H1 (cell line): ENCODE measurements at regions not wholly inside any gene's neighbourhood (a gene's known extent, or its start where the extent isn't known, plus 50 kb on each side); places are given as distances from the start of the nearest gene placed in this dataset.

Experiments used
- CTCF ChIA-PET: fragments of 300-600 bp; sonication (Branson Sonifier 250); formaldehyde crosslinking; loops from one replicate; lab custom pipeline; 2021; ENCODE audit not compliant: partially characterized antibody; lab: Charles Lee
- POLR2A ChIA-PET: fragments of 300-600 bp; sonication (Branson Sonifier 250); formaldehyde crosslinking; loops from one replicate; lab custom pipeline; 2021; ENCODE audit warnings: inconsistent platforms; ENCODE audit not compliant: partially characterized antibody; lab: Charles Lee
- DNase-seq, 2 experiments: peaks; one replicate each; pipeline versions ENCODE4 v3.0.0 to v3.0.0-alpha.2; 2010 to 2022; ENCODE audit warnings: low spot score in 2 of 2, low read depth in 1 of 2, mixed read lengths in 1 of 2
- FAIRE-seq: peaks from 2 replicates; lab custom pipeline; 2011; peaks lifted over from hg19 to GRCh38; lab: Jason Lieb, UNC
- H2AFZ ChIP-seq: 2 replicates; pipeline ENCODE4 v1.8.1; 2012; ENCODE audit warnings: low read length, inconsistent platforms
- H2AK5ac ChIP-seq: 2 replicates; pipeline ENCODE4 v1.6.1; 2013; ENCODE audit warnings: low read depth, low read length
- H2BK120ac ChIP-seq: replicated peaks from 2 replicates; pipeline ENCODE3; 2013; ENCODE audit warnings: low read depth, low read length, inconsistent platforms
- H2BK12ac ChIP-seq: 2 replicates; pipeline ENCODE4 v1.6.1; 2013; ENCODE audit warnings: low read depth, low read length
- H2BK15ac ChIP-seq: 2 replicates; pipeline ENCODE4 v1.6.1; 2013; ENCODE audit warnings: low read length
- H2BK20ac ChIP-seq: 2 replicates; pipeline ENCODE4 v1.6.1; 2013; ENCODE audit warnings: low read length
- H2BK5ac ChIP-seq: 2 replicates; pipeline ENCODE4 v1.6.1; 2013; ENCODE audit warnings: low read depth, low read length
- H3K14ac ChIP-seq: 2 replicates; pipeline ENCODE4 v1.6.1; 2013; ENCODE audit warnings: inconsistent platforms; ENCODE audit not compliant: insufficient read length
- H3K18ac ChIP-seq: 2 replicates; pipeline ENCODE4 v1.6.1; 2013; ENCODE audit warnings: low read length; ENCODE audit errors: extremely low read depth
- H3K23ac ChIP-seq: 2 replicates; pipeline ENCODE4 v1.6.1; 2013; ENCODE audit warnings: inconsistent platforms; ENCODE audit not compliant: insufficient read length
- H3K23me2 ChIP-seq: 2 replicates; pipeline ENCODE4 v1.6.1; 2013; ENCODE audit warnings: low read depth, low read length
- H3K27ac ChIP-seq: 2 replicates; pipeline ENCODE4 v1.6.1; 2011; ENCODE audit warnings: low read depth, low read length, inconsistent platforms
- H3K27me3 ChIP-seq, 4 experiments: replicated peaks in 1 of 4; 1 replicate in 1 of 4; 2 replicates in 3 of 4; pipeline versions ENCODE4 v1.6.1 to v1.8.1; 2011 to 2013; ENCODE audit warnings: low read length in 3 of 4, mild to moderate bottlenecking in 3 of 4, inconsistent platforms in 2 of 4, mixed read lengths in 2 of 4, moderate library complexity in 1 of 4; ENCODE audit not compliant: control insufficient read depth in 3 of 4, insufficient read depth in 3 of 4; ENCODE audit errors: extremely low read depth in 1 of 4
- H3K36me3 ChIP-seq, 4 experiments: 2 replicates each; pipeline versions ENCODE4 v1.6.1 to v1.8.1; 2011 to 2013; ENCODE audit warnings: mild to moderate bottlenecking in 4 of 4, low read length in 3 of 4, moderate library complexity in 2 of 4, control low read depth in 1 of 4, inconsistent platforms in 1 of 4; ENCODE audit not compliant: insufficient read depth in 4 of 4, control insufficient read depth in 2 of 4
- H3K4ac ChIP-seq: replicated peaks from 2 replicates; pipeline ENCODE3; 2013; ENCODE audit warnings: low read length, low read depth, mixed read lengths, inconsistent platforms; ENCODE audit not compliant: insufficient read length
- H3K4me1 ChIP-seq, 4 experiments: replicated peaks in 1 of 4; 1 replicate in 1 of 4; 2 replicates in 3 of 4; pipeline versions ENCODE4 v1.6.1 to v1.8.1; 2011 to 2013; ENCODE audit warnings: low read length in 3 of 4, inconsistent platforms in 2 of 4, mixed read lengths in 1 of 4; ENCODE audit not compliant: insufficient read depth in 4 of 4, control insufficient read depth in 3 of 4
- H3K4me2 ChIP-seq, 2 experiments: 2 replicates each; pipeline versions ENCODE4 v1.6.1 to v1.8.1; 2011 to 2013; ENCODE audit warnings: low read depth in 2 of 2, low read length in 2 of 2, control low read depth in 1 of 2, inconsistent platforms in 1 of 2, mild to moderate bottlenecking in 1 of 2; ENCODE audit not compliant: insufficient read depth in 1 of 2
- H3K4me3 ChIP-seq, 4 experiments: fragments of 200-600, 300-600 bp in 1 of 4; sonication (generic), shearing (Covaris generic), sonication (Bioruptor Twin) in 1 of 4; 2 replicates each; pipeline versions ENCODE4 v1.5.1 to v1.8.1; 2011 to 2016; ENCODE audit warnings: low read length in 4 of 4, low read depth in 3 of 4, control low read depth in 2 of 4, inconsistent platforms in 2 of 4, mild to moderate bottlenecking in 2 of 4, mixed read lengths in 1 of 4, moderate library complexity in 1 of 4; ENCODE audit not compliant: insufficient read depth in 2 of 4; ENCODE audit errors: extremely low read depth in 1 of 4
- H3K56ac ChIP-seq: replicated peaks from 2 replicates; pipeline ENCODE3; 2013; ENCODE audit warnings: low read depth, mild to moderate bottlenecking, mixed read lengths, low read length, inconsistent platforms; ENCODE audit not compliant: insufficient read length
- H3K79me1 ChIP-seq: 2 replicates; pipeline ENCODE4 v1.6.1; 2013; ENCODE audit warnings: low read depth, low read length, control low read depth
- H3K79me2 ChIP-seq, 2 experiments: 2 replicates each; pipeline versions ENCODE4 v1.6.1 to v1.8.1; 2012 to 2013; ENCODE audit warnings: low read length in 2 of 2, mild to moderate bottlenecking in 2 of 2, inconsistent platforms in 1 of 2; ENCODE audit not compliant: insufficient read depth in 2 of 2, control insufficient read depth in 1 of 2
- H3K9ac ChIP-seq, 4 experiments: replicated peaks in 1 of 4; 1 replicate in 1 of 4; 2 replicates in 3 of 4; pipeline versions ENCODE4 v1.6.1 to v1.8.1; 2011 to 2013; ENCODE audit warnings: low read depth in 3 of 4, low read length in 3 of 4, control low read depth in 2 of 4, mild to moderate bottlenecking in 2 of 4, moderate library complexity in 2 of 4, inconsistent platforms in 1 of 4; ENCODE audit errors: extremely low read depth in 1 of 4
- H3K9me3 ChIP-seq, 2 experiments: 2 replicates each; pipeline versions ENCODE4 v1.6.1 to v1.8.1; 2012 to 2013; ENCODE audit warnings: mild to moderate bottlenecking in 2 of 2, moderate library complexity in 2 of 2, control low read depth in 1 of 2, inconsistent platforms in 1 of 2, low read depth in 1 of 2, low read length in 1 of 2, mixed read lengths in 1 of 2; ENCODE audit not compliant: insufficient read depth in 2 of 2
- H4K20me1 ChIP-seq, 2 experiments: replicated peaks in 1 of 2; 2 replicates each; pipeline versions ENCODE3 to v1.8.1; 2011 to 2013; ENCODE audit warnings: inconsistent platforms in 2 of 2, low read length in 2 of 2, mild to moderate bottlenecking in 1 of 2; ENCODE audit not compliant: insufficient read depth in 2 of 2, control insufficient read depth in 1 of 2
- H4K5ac ChIP-seq: 2 replicates; pipeline ENCODE4 v1.6.1; 2013; ENCODE audit warnings: low read length, low read depth, mixed read lengths, inconsistent platforms; ENCODE audit not compliant: insufficient read length
- H4K8ac ChIP-seq: 2 replicates; pipeline ENCODE4 v1.8.0; 2013; ENCODE audit warnings: mild to moderate bottlenecking, moderate library complexity, low read length, inconsistent platforms; ENCODE audit not compliant: insufficient read depth; ENCODE audit errors: extremely low read depth
- H4K91ac ChIP-seq: replicated peaks from 2 replicates; pipeline ENCODE3; 2013; ENCODE audit warnings: low read length, mixed read lengths, inconsistent platforms; ENCODE audit not compliant: insufficient read length
- ASH2L ChIP-seq: fragments of 200-600, 300-600 bp; sonication (generic); IDR thresholded peaks from one replicate; pipeline ENCODE4 v1.7.1; 2017; ENCODE audit warnings: low read length
- PHF8 ChIP-seq: fragments of 200-600 bp; sonication (generic); conservative IDR thresholded peaks from 2 replicates; pipeline ENCODE4 v1.7.1; 2012; ENCODE audit warnings: low read depth, mild to moderate bottlenecking, inconsistent platforms, low read length, moderate library complexity
- POLR2AphosphoS5 ChIP-seq: IDR thresholded peaks from 2 replicates; pipeline ENCODE4 v1.6.1; 2011; ENCODE audit warnings: low read depth, low read length
- SP2 ChIP-seq: IDR thresholded peaks from 2 replicates; pipeline ENCODE4 v1.6.1; 2012; ENCODE audit warnings: mild to moderate bottlenecking, low read length, inconsistent platforms
- WGBS, 2 experiments: shearing (Covaris generic) in 1 of 2; methylation state at CpG; one replicate each; pipeline versions ENCODE4 v1.1.6 to v1.1.7; 2013 to 2015; ENCODE audit warnings: low lambda C conversion rate in 2 of 2, mixed read lengths in 2 of 2, inconsistent platforms in 1 of 2, low coverage in 1 of 2, missing lambda C conversion rate in 1 of 2; ENCODE audit not compliant: insufficient replicate concordance in 2 of 2, insufficient coverage in 1 of 2, insufficient read length in 1 of 2; ENCODE audit errors: extremely low coverage in 1 of 2, missing lambda C conversion rate in 1 of 2; 5-methylcytosine and 5-hydroxymethylcytosine counted together

DNA sequence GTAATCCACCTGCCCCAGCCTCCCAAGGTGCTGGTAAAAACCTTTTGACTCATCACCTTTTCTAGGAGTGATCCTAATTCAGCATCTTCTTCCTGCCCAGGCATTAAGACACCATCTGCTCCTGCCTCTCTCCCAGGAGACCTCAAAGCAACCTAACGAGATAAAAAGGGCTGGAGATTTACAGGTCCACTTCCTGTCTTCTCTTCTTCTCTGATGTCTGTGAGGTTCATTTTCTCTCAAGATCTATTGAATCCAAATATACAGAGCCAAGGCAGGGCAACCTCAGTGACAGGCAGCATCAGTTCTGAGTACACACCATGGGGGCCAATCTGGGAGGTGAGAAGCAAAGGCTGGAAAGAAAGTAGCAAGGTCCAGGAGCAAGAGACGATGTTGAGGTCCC is 219.4 kb downstream of the SETD4 start:
- no peak for DNase-seq
- no peak overlapping the region for H3K27ac ChIP-seq
- no peak overlapping the region for H3K4me2 ChIP-seq
- H3K18ac ChIP-seq: no peak overlapping the region
- H3K23me2 ChIP-seq: no peaks in the 10 kb centered on the region
- no peak overlapping the region for H2AK5ac ChIP-seq
- H3K27me3 ChIP-seq: no peaks in the 10 kb centered on the region
- no peaks in the 10 kb centered on the region for H3K4me1 ChIP-seq
- H3K4me3 ChIP-seq: no peak overlapping the region
- no peaks in the 10 kb centered on the region for H3K79me1 ChIP-seq
- no peak overlapping the region for H3K9ac ChIP-seq
- no peaks in the 10 kb centered on the region; a peak in 1 of 8 replicates for H3K36me3 ChIP-seq
- no peak overlapping the region for H4K5ac ChIP-seq
- CTCF ChIA-PET: interaction anchor here (1.4 to 4.5 kb wide), 9 partner anchors 9 to 1095 kb away, joined by 3 to 29 read pairs (median 7); no protein-coding TSS in a partner anchor
- H4K91ac ChIP-seq: no peak overlapping the region
- TF ChIP-seq SP2: no peak
- no peak for TF ChIP-seq POLR2AphosphoS5
- no peak for TF ChIP-seq PHF8
- TF ChIP-seq ASH2L: no peak
- TF ChIP-seq, all 59 proteins: peak for 0
- Histone ChIP-seq H4K20me1 (no peaks in the 10 kb centered on the region), H2BK20ac (no peak overlapping the region), H3K56ac (no peak overlapping the region), H3K4ac (no peak overlapping the region), H3K23ac (no peak overlapping the region), H2BK120ac (no peak overlapping the region), H2BK15ac (no peak overlapping the region), H3K79me2 (no peaks in the 10 kb centered on the region), H3K14ac (no peak overlapping the region), H2BK5ac (no peak overlapping the region), H2BK12ac (no peak overlapping the region), H2AFZ (no peak overlapping the region), H3K9me3 (no peaks in the 10 kb centered on the region), H4K8ac (no peak overlapping the region)
- FAIRE-seq: no peak
- POLR2A ChIA-PET: interaction anchor here (0.7 kb wide), 1 partner anchor 1150 kb away, joined by 4 read pairs; no protein-coding TSS in a partner anchor
- 79% methylated on average over 2 of the region's 2 CpGs; no CpG with 5 or more reads in 1 of the 2 experiments for WGBS, 2 experiments
